Fibroblast of skin of abdomen (primary cell): ENCODE measurements at regions not wholly inside any gene's neighbourhood (a gene's known extent, or its start where the extent isn't known, plus 50 kb on each side); places are given as distances from the start of the nearest gene placed in this dataset.
A peak's percentile ranks its signal among the peaks of the same experiment; 100 is the strongest.
"Not testable (repeated sequence)": the region's sequence is repeated elsewhere in the genome, so short reads cannot be mapped to it uniquely, and the experiment has no call there.

Source experiments
- DNase-seq: peaks from one replicate; pipeline ENCODE4 v3.0.0-alpha.2; 2013

- no peak for DNase-seq
These were observed 55.2 kb upstream of the SLIT2 start for GRCh38 chr4:20196476-20196875.

GRCh38 chr4:20195071-20195885 lies 56.4 kb upstream of the SLIT2 start:
- DNase-seq: peak; percentile 86

- peak; percentile 92 for DNase-seq
These were observed 57.3 kb upstream of the SLIT2 start for GRCh38 chr4:20194123-20195013.

- DNase-seq: peak; percentile 54
These were observed 58.4 kb upstream of the SLIT2 start for GRCh38 chr4:20193141-20193936.

- DNase-seq: no peak
These were observed 59.0 kb upstream of the SLIT2 start for GRCh38 chr4:20192736-20193135.

- DNase-seq: no peak
These were observed 66.6 kb upstream of the SLIT2 start for GRCh38 chr4:20185103-20185502.

GRCh38 chr4:20183131-20183530 lies 68.6 kb upstream of the SLIT2 start:
- not testable (repeated sequence) for DNase-seq

GRCh38 chr4:20181926-20182325 lies 69.8 kb upstream of the SLIT2 start:
- DNase-seq: no peak

GRCh38 chr4:20180509-20180908 lies 71.2 kb upstream of the SLIT2 start:
- DNase-seq: no peak

- DNase-seq: no peak
These were observed 72.7 kb upstream of the SLIT2 start for GRCh38 chr4:20178902-20179576.

- no peak for DNase-seq
These were observed 74.8 kb upstream of the SLIT2 start for GRCh38 chr4:20176881-20177280.

GRCh38 chr4:20172070-20172760 lies 79.5 kb upstream of the SLIT2 start:
- DNase-seq: peak; percentile 35

- DNase-seq: no peak
These were observed 85.2 kb upstream of the SLIT2 start for GRCh38 chr4:20166544-20166943.

- no peak for DNase-seq
These were observed 92.2 kb upstream of the SLIT2 start for GRCh38 chr4:20159516-20159915.

- DNase-seq: peak; percentile 24
These were observed 93.5 kb upstream of the SLIT2 start for GRCh38 chr4:20158195-20158594.

GRCh38 chr4:20151436-20151835 lies 100.3 kb upstream of the SLIT2 start:
- DNase-seq: peak; percentile 9

GRCh38 chr4:20149143-20149542 lies 102.6 kb upstream of the SLIT2 start:
- not testable (repeated sequence) for DNase-seq

- DNase-seq: peak; percentile 74
These were observed 114.5 kb upstream of the SLIT2 start for GRCh38 chr4:20137176-20137575.

GRCh38 chr4:20127626-20128025 lies 124.1 kb upstream of the SLIT2 start:
- DNase-seq: peak; percentile 36

- DNase-seq: peak; percentile 75
These were observed 124.8 kb upstream of the SLIT2 start for GRCh38 chr4:20126906-20127305.

- no peak for DNase-seq
These were observed 127.2 kb upstream of the SLIT2 start for GRCh38 chr4:20124317-20125026.
